ENCODE measurements at regions not wholly inside any gene's neighbourhood (a gene's known extent, or its start where the extent isn't known, plus 50 kb on each side); places are given as distances from the start of the nearest gene placed in this dataset.

- H3K36me3 Mint-ChIP-seq: no peaks in the 10 kb centered on the region
- ATAC-seq: no peak
- DNase-seq: no peak
- CTCF ChIA-PET: no interaction called here
- H3K27ac Mint-ChIP-seq: no peak overlapping the region
- no peaks in the 10 kb centered on the region for H3K4me1 Mint-ChIP-seq
- H3K9me3 Mint-ChIP-seq (ENCODE audit: low read depth): no peaks in the 10 kb centered on the region
- H3K4me3 Mint-ChIP-seq: no peak overlapping the region
- peaks cover 4% of the 10 kb centered on the region for H3K27me3 Mint-ChIP-seq
Measured at GRCh38 chr2:129747500-129748125, 231.9 kb upstream of the RAB6C start.

GRCh38 chr2:129748250-129748649 lies 231.2 kb upstream of the RAB6C start:
- Mint-ChIP-seq H3K27ac (no peak overlapping the region), H3K4me1 (no peaks in the 10 kb centered on the region), H3K36me3 (no peaks in the 10 kb centered on the region), H3K27me3 (peaks cover 4% of the 10 kb centered on the region), H3K9me3 (ENCODE audit: low read depth) (no peaks in the 10 kb centered on the region), H3K4me3 (no peak overlapping the region)
- CTCF ChIA-PET: no interaction called here
- no peak for DNase-seq
- no peak for ATAC-seq

GRCh38 chr2:129748653-129749052 lies 230.8 kb upstream of the RAB6C start:
- no peaks in the 10 kb centered on the region for H3K36me3 Mint-ChIP-seq
- H3K4me3 Mint-ChIP-seq: no peak overlapping the region
- DNase-seq: no peak
- CTCF ChIA-PET: no interaction called here
- H3K27ac Mint-ChIP-seq: no peak overlapping the region
- peaks cover 4% of the 10 kb centered on the region for H3K27me3 Mint-ChIP-seq
- ATAC-seq: no peak
- H3K4me1 Mint-ChIP-seq: no peaks in the 10 kb centered on the region
- no peaks in the 10 kb centered on the region for H3K9me3 Mint-ChIP-seq (ENCODE audit: low read depth)

GRCh38 chr2:129751409-129751808 lies 228.1 kb upstream of the RAB6C start:
- ATAC-seq: no peak
- Mint-ChIP-seq H3K9me3 (ENCODE audit: low read depth) (no peaks in the 10 kb centered on the region), H3K27me3 (peaks cover 4% of the 10 kb centered on the region), H3K27ac (no peak overlapping the region), H3K4me3 (no peak overlapping the region), H3K4me1 (no peaks in the 10 kb centered on the region), H3K36me3 (no peaks in the 10 kb centered on the region)
- CTCF ChIA-PET: no interaction called here
- DNase-seq: no peak

GRCh38 chr2:129752176-129752575 lies 227.3 kb upstream of the RAB6C start:
- Mint-ChIP-seq H3K36me3 (no peaks in the 10 kb centered on the region), H3K4me3 (no peak overlapping the region), H3K27me3 (peaks cover 4% of the 10 kb centered on the region), H3K27ac (no peak overlapping the region), H3K4me1 (no peaks in the 10 kb centered on the region), H3K9me3 (ENCODE audit: low read depth) (no peaks in the 10 kb centered on the region)
- DNase-seq (no peak), ATAC-seq (no peak)
- CTCF ChIA-PET: no interaction called here

- DNase-seq: no peak
- peaks cover 4% of the 10 kb centered on the region for H3K27me3 Mint-ChIP-seq
- no peak overlapping the region for H3K4me3 Mint-ChIP-seq
- H3K9me3 Mint-ChIP-seq (ENCODE audit: low read depth): no peaks in the 10 kb centered on the region
- no peaks in the 10 kb centered on the region for H3K4me1 Mint-ChIP-seq
- H3K27ac Mint-ChIP-seq: no peak overlapping the region
- no peak for ATAC-seq
- H3K36me3 Mint-ChIP-seq: no peaks in the 10 kb centered on the region
- CTCF ChIA-PET: no interaction called here
Measured at GRCh38 chr2:129752686-129753085, 226.8 kb upstream of the RAB6C start.

GRCh38 chr2:129753261-129753660 lies 226.2 kb upstream of the RAB6C start:
- no peak for ATAC-seq

GRCh38 chr2:129754421-129754820 lies 225.0 kb upstream of the RAB6C start:
- H3K36me3 Mint-ChIP-seq: no peaks in the 10 kb centered on the region
- H3K4me3 Mint-ChIP-seq: no peak overlapping the region
- peaks cover 4% of the 10 kb centered on the region for H3K27me3 Mint-ChIP-seq
- DNase-seq (no peak), ATAC-seq (no peak)
- H3K9me3 Mint-ChIP-seq (ENCODE audit: low read depth): no peaks in the 10 kb centered on the region
- CTCF ChIA-PET: no interaction called here
- H3K27ac Mint-ChIP-seq: no peak overlapping the region
- H3K4me1 Mint-ChIP-seq: no peaks in the 10 kb centered on the region

More at GRCh38 chr2:129753261-129753660, 226.2 kb upstream of the RAB6C start:
- Mint-ChIP-seq H3K36me3 (no peaks in the 10 kb centered on the region), H3K27me3 (peaks cover 4% of the 10 kb centered on the region), H3K9me3 (ENCODE audit: low read depth) (no peaks in the 10 kb centered on the region), H3K4me1 (no peaks in the 10 kb centered on the region), H3K4me3 (no peak overlapping the region), H3K27ac (no peak overlapping the region)
- CTCF ChIA-PET: no interaction called here
- DNase-seq: no peak

GRCh38 chr2:129754831-129755230 lies 224.6 kb upstream of the RAB6C start:
- no peaks in the 10 kb centered on the region for H3K36me3 Mint-ChIP-seq
- CTCF ChIA-PET: no interaction called here
- no peak overlapping the region for H3K27ac Mint-ChIP-seq
- ATAC-seq: no peak
- DNase-seq: peak; percentile 19
- peaks cover 4% of the 10 kb centered on the region for H3K27me3 Mint-ChIP-seq
- no peaks in the 10 kb centered on the region for H3K9me3 Mint-ChIP-seq (ENCODE audit: low read depth)
- H3K4me3 Mint-ChIP-seq: no peak overlapping the region
- no peaks in the 10 kb centered on the region for H3K4me1 Mint-ChIP-seq

- Mint-ChIP-seq H3K4me3 (no peak overlapping the region), H3K36me3 (no peaks in the 10 kb centered on the region), H3K27ac (no peak overlapping the region), H3K9me3 (ENCODE audit: low read depth) (no peaks in the 10 kb centered on the region), H3K4me1 (no peaks in the 10 kb centered on the region), H3K27me3 (peaks cover 1% of the 10 kb centered on the region)
- CTCF ChIA-PET: no interaction called here
- DNase-seq (no peak), ATAC-seq (no peak)
Measured at GRCh38 chr2:129755786-129756185, 223.7 kb upstream of the RAB6C start.

- no peak overlapping the region for H3K4me3 Mint-ChIP-seq
- ATAC-seq: no peak
- no peaks in the 10 kb centered on the region for H3K27me3 Mint-ChIP-seq
- H3K36me3 Mint-ChIP-seq: no peaks in the 10 kb centered on the region
- CTCF ChIA-PET: no interaction called here
- H3K9me3 Mint-ChIP-seq (ENCODE audit: low read depth): no peaks in the 10 kb centered on the region
- no peak overlapping the region for H3K27ac Mint-ChIP-seq
- no peaks in the 10 kb centered on the region for H3K4me1 Mint-ChIP-seq
- no peak for DNase-seq
Measured at GRCh38 chr2:129756276-129756675, 223.2 kb upstream of the RAB6C start.

GRCh38 chr2:129757366-129757914 lies 222.0 kb upstream of the RAB6C start:
- CTCF ChIA-PET: no interaction called here

GRCh38 chr2:129757915-129758783 lies 221.3 kb upstream of the RAB6C start:
- CTCF ChIA-PET: no interaction called here
- Mint-ChIP-seq H3K4me3 (no peak overlapping the region), H3K4me1 (no peaks in the 10 kb centered on the region), H3K36me3 (no peaks in the 10 kb centered on the region), H3K27me3 (no peaks in the 10 kb centered on the region), H3K27ac (no peak overlapping the region), H3K9me3 (ENCODE audit: low read depth) (no peaks in the 10 kb centered on the region)
- DNase-seq (no peak), ATAC-seq (no peak)

More at GRCh38 chr2:129757366-129757914, 222.0 kb upstream of the RAB6C start:
- no peak overlapping the region for H3K27ac Mint-ChIP-seq
- H3K36me3 Mint-ChIP-seq: no peaks in the 10 kb centered on the region
- H3K4me3 Mint-ChIP-seq: no peak overlapping the region
- H3K27me3 Mint-ChIP-seq: no peaks in the 10 kb centered on the region
- no peaks in the 10 kb centered on the region for H3K4me1 Mint-ChIP-seq
- ATAC-seq (no peak), DNase-seq (no peak)
- no peaks in the 10 kb centered on the region for H3K9me3 Mint-ChIP-seq (ENCODE audit: low read depth)

- no peaks in the 10 kb centered on the region for H3K4me1 Mint-ChIP-seq
Measured at GRCh38 chr2:129758784-129759471, 220.5 kb upstream of the RAB6C start.

More at GRCh38 chr2:129758784-129759471, 220.5 kb upstream of the RAB6C start:
- DNase-seq: peak; percentile 29
- Mint-ChIP-seq H3K9me3 (ENCODE audit: low read depth) (no peaks in the 10 kb centered on the region), H3K36me3 (no peaks in the 10 kb centered on the region), H3K4me3 (no peak overlapping the region), H3K27me3 (no peaks in the 10 kb centered on the region), H3K27ac (no peak overlapping the region)
- CTCF ChIA-PET: no interaction called here
- ATAC-seq: no peak

Data from activated CD8-positive, alpha-beta memory T cell treated with anti-CD3 and anti-CD28 coated beads, Interleukin-2, amount 10 ng/mL, durations not matched to agents 7 days and 5 days (primary cell).